HG03565 (cell line): ENCODE measurements at regions not wholly inside any gene's neighbourhood (a gene's known extent, or its start where the extent isn't known, plus 50 kb on each side); places are given as distances from the start of the nearest gene placed in this dataset.

Source experiments
- ATAC-seq: cut with Tn5 transposase; IDR thresholded peaks from one replicate; pipeline ENCODE4 v1.9.1; 2021; ENCODE audit warnings: mild to moderate bottlenecking, moderate library complexity; ENCODE audit not compliant: unreplicated experiment

GRCh38 chr2:236843161-236843968 is 242.3 kb upstream of the COPS8 start:
- ATAC-seq = no peak

GRCh38 chr2:236844711-236845110 is 241.0 kb upstream of the COPS8 start:
- ATAC-seq = no peak

GRCh38 chr2:236847023-236847422 is 238.7 kb upstream of the COPS8 start:
- no peak for ATAC-seq

- ATAC-seq = no peak
Measured at GRCh38 chr2:236847538-236848263, 238.0 kb upstream of the COPS8 start.

- no peak for ATAC-seq
Measured at GRCh38 chr2:236848501-236848900, 237.2 kb upstream of the COPS8 start.

GRCh38 chr2:236849508-236849907 is 236.2 kb upstream of the COPS8 start:
- ATAC-seq = no peak

GRCh38 chr2:236849940-236850339 is 235.7 kb upstream of the COPS8 start:
- ATAC-seq = no peak

GRCh38 chr2:236851187-236851586 is 234.5 kb upstream of the COPS8 start:
- ATAC-seq = no peak

- ATAC-seq = no peak
Measured at GRCh38 chr2:236852100-236852976, 233.4 kb upstream of the COPS8 start.

GRCh38 chr2:236852977-236853374 is 232.7 kb upstream of the COPS8 start:
- no peak for ATAC-seq

- no peak for ATAC-seq
Measured at GRCh38 chr2:236853585-236854051, 232.1 kb upstream of the COPS8 start.

GRCh38 chr2:236855176-236855865 is 230.4 kb upstream of the COPS8 start:
- no peak for ATAC-seq

- no peak for ATAC-seq
Measured at GRCh38 chr2:236855866-236856847, 229.5 kb upstream of the COPS8 start.

- no peak for ATAC-seq
Measured at GRCh38 chr2:236856848-236857235, 228.8 kb upstream of the COPS8 start.

- no peak for ATAC-seq
Measured at GRCh38 chr2:236857246-236857645, 228.4 kb upstream of the COPS8 start.

- no peak for ATAC-seq
Measured at GRCh38 chr2:236857781-236858180, 227.9 kb upstream of the COPS8 start.

- ATAC-seq = no peak
Measured at GRCh38 chr2:236858661-236859060, 227.0 kb upstream of the COPS8 start.

- no peak for ATAC-seq
Measured at GRCh38 chr2:236859908-236860307, 225.8 kb upstream of the COPS8 start.

GRCh38 chr2:236861196-236861875 is 224.4 kb upstream of the COPS8 start:
- ATAC-seq = no peak
